Large intestine (tissue), 3 donors: ENCODE measurements at regions not wholly inside any gene's neighbourhood (a gene's known extent, or its start where the extent isn't known, plus 50 kb on each side); places are given as distances from the start of the nearest gene placed in this dataset.

Source experiments
- DNase-seq, 2 donors: peaks; one replicate each; pipeline versions ENCODE4 v3.0.0 to v3.0.0-alpha.2; 2013
- H3K27ac ChIP-seq: one replicate; pipeline ENCODE4 v1.5.1; 2013; ENCODE audit warnings: low read length
- H3K27me3 ChIP-seq: 2 replicates; pipeline ENCODE4 v1.6.1; 2013; ENCODE audit warnings: low read length; ENCODE audit not compliant: control insufficient read depth, insufficient read depth
- H3K36me3 ChIP-seq: 2 replicates; pipeline ENCODE4 v1.6.1; 2013; ENCODE audit warnings: low read length; ENCODE audit not compliant: control insufficient read depth, insufficient read depth
- H3K4me1 ChIP-seq: one replicate; pipeline ENCODE4 v1.6.1; 2013; ENCODE audit warnings: low read length; ENCODE audit not compliant: control insufficient read depth, insufficient read depth
- H3K4me3 ChIP-seq: one replicate; pipeline ENCODE4 v1.5.1; 2013; ENCODE audit warnings: low read length
- H3K9me3 ChIP-seq: one replicate; pipeline ENCODE4 v1.6.1; 2013; ENCODE audit warnings: mild to moderate bottlenecking, low read depth, low read length, moderate library complexity; ENCODE audit not compliant: control insufficient read depth
- WGBS: methylation state at CpG from one replicate; pipeline ENCODE4 v1.1.5; 2013; ENCODE audit warnings: low lambda C conversion rate; ENCODE audit not compliant: insufficient coverage; 5-methylcytosine and 5-hydroxymethylcytosine counted together

- H3K4me3 ChIP-seq, result no peak overlapping the region
- no peaks in the 10 kb centered on the region for H3K27me3 ChIP-seq
- peak; percentile 44 to 87 for DNase-seq
- H3K9me3 ChIP-seq, result no peaks in the 10 kb centered on the region
- H3K4me1 ChIP-seq, result peaks cover 10% of the 10 kb centered on the region
- H3K36me3 ChIP-seq, result no peaks in the 10 kb centered on the region
- peak overlapping the region; percentile 89 for H3K27ac ChIP-seq
Observed at GRCh38 chr6:87784051-87784450, 82.0 kb upstream of the AKIRIN2 start.

GRCh38 chr6:87779542-87779941 lies 77.5 kb upstream of the AKIRIN2 start:
- no peaks in the 10 kb centered on the region for H3K9me3 ChIP-seq
- WGBS, result no CpG with 5 or more reads among the region's 2 CpGs
- H3K4me3 ChIP-seq, result no peak overlapping the region
- H3K27ac ChIP-seq, result no peak overlapping the region
- no peaks in the 10 kb centered on the region for H3K36me3 ChIP-seq
- H3K4me1 ChIP-seq, result peaks cover 3% of the 10 kb centered on the region
- H3K27me3 ChIP-seq, result no peaks in the 10 kb centered on the region
- DNase-seq, result no peak

GRCh38 chr6:87772597-87773530 lies 70.8 kb upstream of the AKIRIN2 start:
- WGBS, result 13% methylated on average over 1 of the region's 6 CpGs
- Histone ChIP-seq H3K9me3 (no peaks in the 10 kb centered on the region), H3K4me3 (no peak overlapping the region), H3K27ac (peak overlapping the region; percentile 16), H3K36me3 (no peaks in the 10 kb centered on the region), H3K4me1 (peaks cover 12% of the 10 kb centered on the region), H3K27me3 (no peaks in the 10 kb centered on the region)
- DNase-seq, result no peak

- no peaks in the 10 kb centered on the region for H3K36me3 ChIP-seq
- WGBS, result no CpG with 5 or more reads among the region's 10 CpGs
- no peak for DNase-seq
Observed at GRCh38 chr6:87767478-87767877, 65.4 kb upstream of the AKIRIN2 start.

GRCh38 chr6:87766211-87766610 lies 64.2 kb upstream of the AKIRIN2 start:
- Histone ChIP-seq H3K27ac (no peak overlapping the region), H3K27me3 (no peaks in the 10 kb centered on the region), H3K4me3 (no peak overlapping the region), H3K4me1 (no peaks in the 10 kb centered on the region), H3K9me3 (no peaks in the 10 kb centered on the region), H3K36me3 (no peaks in the 10 kb centered on the region)
- no peak for DNase-seq
- WGBS, result no CpG with 5 or more reads among the region's 2 CpGs

More at GRCh38 chr6:87767478-87767877, 65.4 kb upstream of the AKIRIN2 start:
- Histone ChIP-seq H3K27me3 (no peaks in the 10 kb centered on the region), H3K4me3 (no peak overlapping the region), H3K4me1 (peaks cover 1% of the 10 kb centered on the region), H3K27ac (no peak overlapping the region), H3K9me3 (no peaks in the 10 kb centered on the region)

- no peak overlapping the region for H3K4me3 ChIP-seq
- no peak for DNase-seq
Observed at GRCh38 chr6:87763901-87764300, 61.9 kb upstream of the AKIRIN2 start.

GRCh38 chr6:87763276-87763675 lies 61.2 kb upstream of the AKIRIN2 start:
- H3K27ac ChIP-seq, result no peak overlapping the region
- no peaks in the 10 kb centered on the region for H3K27me3 ChIP-seq
- DNase-seq, result no peak
- no peak overlapping the region for H3K4me3 ChIP-seq
- no peaks in the 10 kb centered on the region for H3K4me1 ChIP-seq
- H3K36me3 ChIP-seq, result no peaks in the 10 kb centered on the region
- no CpG with 5 or more reads among the region's 2 CpGs for WGBS
- no peaks in the 10 kb centered on the region for H3K9me3 ChIP-seq

More at GRCh38 chr6:87763901-87764300, 61.9 kb upstream of the AKIRIN2 start:
- no peaks in the 10 kb centered on the region for H3K36me3 ChIP-seq
- no peaks in the 10 kb centered on the region for H3K27me3 ChIP-seq
- 100% methylated on average over 1 of the region's 4 CpGs for WGBS
- H3K27ac ChIP-seq, result no peak overlapping the region
- no peaks in the 10 kb centered on the region for H3K4me1 ChIP-seq
- no peaks in the 10 kb centered on the region for H3K9me3 ChIP-seq

- Histone ChIP-seq H3K27me3 (no peaks in the 10 kb centered on the region), H3K36me3 (no peaks in the 10 kb centered on the region), H3K9me3 (no peaks in the 10 kb centered on the region), H3K4me3 (no peak overlapping the region), H3K27ac (no peak overlapping the region), H3K4me1 (no peaks in the 10 kb centered on the region)
- WGBS, result no CpG with 5 or more reads among the region's 3 CpGs
- DNase-seq, result no peak
Observed at GRCh38 chr6:87762116-87762515, 60.1 kb upstream of the AKIRIN2 start.

GRCh38 chr6:87757792-87758191 lies 55.8 kb upstream of the AKIRIN2 start:
- H3K9me3 ChIP-seq, result no peaks in the 10 kb centered on the region
- no peak for DNase-seq
- H3K27ac ChIP-seq, result no peak overlapping the region
- H3K4me1 ChIP-seq, result no peaks in the 10 kb centered on the region
- 93% methylated on average over 3 of the region's 3 CpGs for WGBS
- H3K27me3 ChIP-seq, result no peaks in the 10 kb centered on the region
- no peak overlapping the region for H3K4me3 ChIP-seq
- no peaks in the 10 kb centered on the region for H3K36me3 ChIP-seq

- H3K36me3 ChIP-seq, result no peaks in the 10 kb centered on the region
- no peak for DNase-seq
- no peak overlapping the region for H3K4me3 ChIP-seq
- no peak overlapping the region for H3K27ac ChIP-seq
- no peaks in the 10 kb centered on the region for H3K4me1 ChIP-seq
- H3K9me3 ChIP-seq, result no peaks in the 10 kb centered on the region
- H3K27me3 ChIP-seq, result no peaks in the 10 kb centered on the region
- WGBS, result no CpG with 5 or more reads among the region's 2 CpGs
Observed at GRCh38 chr6:87756858-87757257, 54.8 kb upstream of the AKIRIN2 start.
